Endothelial cell of hepatic sinusoid (primary cell): ENCODE measurements at regions not wholly inside any gene's neighbourhood (a gene's known extent, or its start where the extent isn't known, plus 50 kb on each side); places are given as distances from the start of the nearest gene placed in this dataset.
"Not testable (repeated sequence)": the region's sequence is repeated elsewhere in the genome, so short reads cannot be mapped to it uniquely, and the experiment has no call there.

Experiments used
- in situ Hi-C: cut with HindIII; loops from 2 replicates; pipeline ENCODE4 v1.10.0; 2017; ENCODE audit warnings: low sequenced_read_pairs

DNA sequence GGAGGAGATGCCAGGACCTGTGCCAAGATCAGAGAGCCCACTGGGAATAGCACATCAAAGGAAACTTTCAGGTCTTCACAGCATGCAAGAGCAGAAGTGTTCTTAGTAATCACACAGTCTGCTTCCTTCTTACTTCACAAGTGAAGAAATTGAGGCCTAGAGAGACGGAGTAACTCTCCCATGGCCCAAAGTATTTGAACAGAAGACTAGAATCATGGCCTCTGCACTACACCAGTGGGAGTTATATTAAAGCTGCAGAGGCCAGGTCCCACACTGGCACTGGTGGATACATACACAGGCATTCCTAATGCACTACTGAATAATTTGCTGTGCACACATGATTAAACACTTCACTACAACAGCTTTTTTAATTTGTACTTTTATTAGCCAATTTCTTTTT, 107.6 kb upstream of the RMP24 start:
- in situ Hi-C loops, result no loop called here

DNA sequence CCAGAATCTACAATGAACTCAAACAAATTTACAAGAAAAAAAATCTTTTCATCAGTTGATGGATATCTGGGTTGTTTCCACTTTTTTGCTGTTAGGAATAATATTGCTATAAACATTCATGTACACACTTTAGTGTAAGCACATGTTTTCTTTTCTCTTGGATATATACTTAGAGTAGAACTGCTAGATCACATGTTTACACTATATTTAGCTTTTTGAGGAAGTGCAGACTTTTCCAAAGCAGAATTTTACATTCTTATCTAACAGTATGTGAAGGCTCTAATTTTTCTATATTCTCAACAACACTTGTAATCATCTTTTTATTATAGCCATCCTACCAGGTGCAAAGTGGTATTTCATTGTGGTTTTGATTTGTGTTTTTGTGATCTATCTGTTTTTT, 103.6 kb upstream of the RMP24 start:
- in situ Hi-C loops, result no loop called here

DNA sequence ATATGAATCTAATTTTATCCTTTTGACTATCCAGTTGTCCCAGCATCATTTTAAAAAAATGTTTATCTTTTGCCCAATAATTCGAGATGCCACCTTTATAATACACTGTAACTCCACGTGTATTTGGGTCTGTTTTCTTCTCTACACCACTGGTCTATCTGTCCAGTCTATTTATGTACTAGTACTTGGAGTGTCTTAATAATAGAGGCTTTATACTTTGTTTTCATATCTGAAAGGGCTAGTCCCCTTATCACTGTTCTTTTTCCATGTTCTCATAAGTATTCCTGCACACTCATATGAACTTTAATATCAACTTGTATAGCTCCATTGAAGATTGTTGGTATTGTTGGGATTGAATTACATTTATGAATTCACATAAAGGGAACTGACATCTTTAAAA, 101.1 kb upstream of the RMP24 start:
- in situ Hi-C loops, result no loop called here

DNA sequence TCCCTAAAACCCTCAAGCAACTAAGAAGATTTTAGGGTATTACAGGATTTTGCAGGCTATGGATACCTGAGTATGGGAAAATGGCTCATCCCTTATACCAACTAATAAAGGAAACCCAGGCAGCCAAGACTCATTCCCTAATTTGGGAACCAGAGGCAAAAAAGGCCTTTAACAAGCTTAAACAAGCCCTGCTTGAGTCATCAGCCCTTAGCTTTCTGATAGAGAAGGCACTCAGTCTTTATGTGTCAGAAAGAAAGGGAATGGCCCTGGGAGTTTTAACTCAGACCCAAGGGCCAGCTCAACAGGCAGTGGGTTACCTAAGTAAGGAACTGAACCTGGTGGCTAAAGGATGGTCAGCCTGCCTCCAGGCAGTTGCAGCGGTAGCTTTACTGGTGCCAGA, 96.9 kb upstream of the RMP24 start:
- in situ Hi-C loops, result no loop called here

DNA sequence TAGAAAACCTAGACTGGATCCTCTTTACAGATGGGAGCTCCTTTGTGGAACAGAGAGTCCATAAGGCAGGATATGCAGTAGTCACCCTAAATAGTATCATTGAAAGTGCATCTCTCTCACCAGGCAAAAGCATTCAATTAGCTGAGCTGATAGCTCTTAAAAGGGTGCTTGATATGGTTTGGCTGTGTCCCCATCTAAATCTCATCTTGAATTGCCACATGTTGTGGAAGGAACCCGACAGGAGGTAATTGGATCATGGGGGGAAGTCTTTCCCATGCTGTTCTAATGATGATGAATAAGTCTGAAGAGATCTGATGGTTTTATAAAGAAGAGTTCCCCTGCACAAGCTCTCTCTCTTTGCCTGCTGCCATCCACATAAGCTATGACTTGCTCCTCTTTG, 96.2 kb upstream of the RMP24 start:
- in situ Hi-C loops, result no loop called here

DNA sequence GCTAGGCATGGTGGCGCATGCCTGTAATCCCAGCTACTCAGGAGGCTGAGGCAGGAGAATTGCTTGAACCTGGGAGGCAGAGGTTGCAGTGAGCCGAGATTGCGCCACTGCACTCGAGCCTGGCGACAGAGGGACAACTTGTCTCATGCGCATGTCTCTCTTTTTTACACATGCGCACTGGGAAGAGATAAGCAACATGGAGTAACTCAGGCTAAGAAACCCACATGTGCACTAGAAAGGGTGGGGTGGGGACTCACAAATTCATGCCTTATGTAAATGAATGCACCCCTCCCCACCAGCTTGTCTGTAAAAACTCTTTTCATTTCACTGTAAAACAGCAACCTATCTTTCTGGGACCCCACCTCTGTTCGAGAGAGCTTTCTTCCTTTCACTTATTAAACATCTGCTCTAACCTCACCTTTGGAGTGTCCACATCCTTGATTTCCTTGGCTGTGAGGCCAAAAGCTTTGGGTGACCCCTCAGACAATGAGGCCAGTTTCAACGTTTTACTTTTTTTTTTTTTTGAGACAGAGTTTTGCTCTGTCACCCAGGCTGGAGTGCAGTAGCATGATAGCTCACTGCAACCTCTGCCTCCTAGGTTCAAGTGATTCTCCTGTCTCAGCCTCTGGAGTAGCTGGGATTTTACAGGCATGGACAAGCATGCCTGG, 91.6 kb upstream of the RMP24 start:
- in situ Hi-C loops, result no loop called here

DNA sequence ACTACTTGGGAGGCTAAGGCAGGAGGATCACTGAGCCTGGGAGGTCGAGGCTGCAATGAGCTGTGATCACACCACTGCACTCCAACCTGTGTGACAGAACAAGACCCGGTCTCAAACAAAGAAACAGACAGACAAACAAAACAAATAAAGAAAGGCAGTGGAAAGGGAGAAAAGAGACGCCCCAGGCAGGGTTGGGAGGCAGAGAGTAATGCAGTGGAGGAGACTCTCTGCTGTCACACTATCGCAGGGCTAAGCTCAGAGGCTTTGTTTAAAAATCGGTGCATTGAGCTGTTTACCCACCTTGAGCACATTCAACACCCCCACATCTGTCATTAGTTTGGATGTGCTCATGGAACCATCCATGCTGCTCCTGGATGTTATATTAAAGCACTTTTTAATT, 84.2 kb upstream of the RMP24 start:
- in situ Hi-C loops, result no loop called here

DNA sequence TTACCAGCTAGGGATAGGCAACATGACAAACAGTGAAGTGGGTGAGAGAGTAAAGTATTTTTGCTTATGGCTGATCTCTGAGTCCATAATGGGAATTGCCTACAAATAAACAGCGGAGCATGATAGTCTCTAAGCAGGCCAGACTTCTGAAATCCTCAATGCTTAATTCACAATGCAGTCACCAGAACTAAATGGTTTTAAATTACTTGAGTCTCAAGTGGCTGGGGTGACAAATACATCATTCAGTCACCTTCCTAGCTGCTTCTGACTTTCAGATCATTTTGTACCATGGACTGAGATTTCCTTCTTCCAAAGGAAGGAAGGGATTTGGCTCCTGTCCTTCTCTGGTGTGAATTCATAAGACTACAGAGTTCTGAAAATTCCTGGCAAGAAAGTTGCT, 82.8 kb upstream of the RMP24 start:
- in situ Hi-C loops, result no loop called here

DNA sequence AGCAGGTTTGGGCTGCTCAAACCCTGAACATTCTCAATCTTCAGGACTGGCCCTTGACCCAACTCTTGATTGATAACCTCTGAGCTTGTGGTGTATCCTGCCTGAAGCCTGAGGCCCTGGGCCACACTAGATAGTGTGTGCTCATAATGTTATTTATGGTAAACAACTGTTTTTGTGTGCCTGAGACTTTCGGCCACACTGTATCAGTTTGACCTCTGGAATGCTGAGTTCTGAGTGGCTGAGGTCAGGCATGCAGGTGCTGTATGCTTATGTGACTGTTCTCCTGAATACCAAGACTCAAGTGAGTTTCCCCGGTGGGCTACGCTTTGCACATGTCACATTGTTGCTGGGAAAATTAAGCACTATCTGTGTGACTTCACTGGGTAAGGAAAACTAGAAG, 82.2 kb upstream of the RMP24 start:
- in situ Hi-C loops, result no loop called here

DNA sequence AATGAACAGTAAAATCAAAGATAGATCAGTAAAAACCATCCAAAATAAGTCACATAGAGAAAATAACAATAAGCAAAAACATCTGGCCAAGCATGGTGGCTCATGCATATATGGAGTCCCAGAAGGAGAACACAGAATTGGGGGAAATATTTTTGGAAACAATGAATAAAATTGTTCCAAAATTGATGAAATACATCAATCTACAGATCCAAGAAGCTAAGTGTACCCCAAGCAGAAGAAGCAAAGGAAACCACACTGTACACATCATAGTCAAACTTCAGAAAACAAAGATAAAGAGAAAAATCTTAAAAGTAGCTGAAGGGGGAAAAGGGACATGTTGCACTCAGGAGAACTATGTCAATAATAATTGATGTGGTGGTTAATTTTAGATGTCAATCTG, 80.4 kb upstream of the RMP24 start:
- in situ Hi-C loops, result no loop called here

DNA sequence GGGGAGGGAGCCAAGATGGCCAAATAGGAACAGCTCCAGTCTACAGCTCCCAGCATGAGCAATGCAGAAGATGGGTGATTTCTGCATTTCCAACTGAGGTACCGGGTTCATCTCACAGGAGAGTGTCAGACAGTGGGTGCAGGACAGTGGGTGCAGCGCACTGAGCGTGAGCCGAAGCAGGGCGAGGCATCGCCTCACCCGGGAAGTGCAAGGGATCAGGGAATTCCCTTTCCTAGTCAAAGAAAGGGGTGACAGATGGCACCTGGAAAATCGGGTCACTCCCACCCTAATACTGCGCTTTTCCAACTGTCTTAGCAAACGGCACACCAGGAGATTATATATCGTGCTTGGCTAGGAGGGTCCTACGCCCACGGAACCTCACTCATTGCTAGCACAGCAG, 75.0 kb upstream of the RMP24 start:
- in situ Hi-C loops, result not testable (repeated sequence)

DNA sequence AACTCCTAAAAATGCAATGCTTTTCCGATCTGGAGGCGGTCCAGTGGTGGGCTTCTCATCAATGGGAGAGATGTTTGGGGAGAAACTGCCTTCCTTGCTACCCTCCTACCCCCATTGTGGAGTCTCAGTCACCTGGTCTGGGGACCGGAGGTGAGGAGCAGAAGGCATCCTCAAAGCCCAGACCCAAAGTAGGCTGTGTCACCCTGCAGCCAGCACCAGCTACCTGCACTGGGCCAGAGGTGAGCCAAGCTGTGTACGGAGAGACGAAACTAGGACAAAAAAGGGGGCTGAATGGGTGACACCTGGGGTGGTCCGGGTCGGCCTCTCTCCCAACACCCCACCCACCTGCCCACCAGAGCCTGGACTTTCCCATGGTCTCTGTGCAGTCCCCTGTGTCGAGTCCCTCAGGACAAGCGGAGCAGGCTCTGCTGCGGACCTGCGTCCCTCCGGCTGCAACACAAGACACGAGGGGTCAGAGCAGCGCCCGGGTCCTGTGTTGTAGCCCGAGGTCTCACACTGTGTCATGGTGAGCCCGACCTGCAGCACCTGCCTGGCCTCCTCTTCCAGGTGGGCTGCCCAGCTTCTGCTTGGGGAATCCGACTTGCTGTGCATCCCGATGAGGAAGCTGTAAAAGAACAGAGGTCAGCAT, 68.0 kb upstream of the RMP24 start:
- in situ Hi-C loops, result loop anchor here (5.0 kb wide), 1 partner anchor 67 kb away; no protein-coding TSS in a partner anchor

DNA sequence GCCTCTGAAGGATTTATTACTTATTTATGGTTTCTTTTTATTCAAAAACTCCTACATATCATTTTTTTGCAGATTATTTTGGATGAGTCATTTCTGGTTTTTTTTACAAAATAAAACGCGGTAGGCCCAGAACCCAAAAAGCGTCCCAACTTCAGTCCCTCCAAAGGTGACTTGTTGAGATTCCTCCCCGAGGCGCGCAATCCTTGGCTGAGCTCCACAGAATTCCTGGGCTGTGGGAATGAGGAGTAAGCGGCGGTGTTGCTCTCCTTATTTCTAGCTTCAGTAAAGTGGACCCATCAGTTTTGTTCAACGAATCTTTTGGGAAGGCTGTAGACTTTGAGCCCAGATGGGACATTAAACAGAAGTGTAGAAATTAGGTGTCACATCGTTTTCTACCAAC, 67.0 kb upstream of the RMP24 start:
- in situ Hi-C loops, result loop anchor here (5.0 kb wide), 1 partner anchor 68 kb away; no protein-coding TSS in a partner anchor

DNA sequence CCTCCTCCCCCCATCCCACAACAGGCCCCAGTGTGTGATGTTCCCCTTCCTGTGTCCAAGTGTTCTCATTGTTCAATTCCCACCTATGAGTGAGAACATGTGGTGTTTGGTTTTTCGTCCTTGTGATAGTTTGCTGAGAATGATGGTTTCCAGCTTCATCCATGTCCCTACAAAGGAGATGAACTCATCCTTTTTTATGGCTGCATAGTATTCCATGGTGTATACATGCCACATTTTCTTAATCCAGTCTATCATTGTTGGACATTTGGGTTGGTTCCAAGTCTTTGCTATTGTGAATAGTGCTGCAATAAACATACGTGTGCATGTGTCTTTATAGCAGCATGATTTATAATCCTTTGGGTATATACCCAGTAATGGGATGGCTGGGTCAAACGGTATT, 66.2 kb upstream of the RMP24 start:
- in situ Hi-C loops, result loop anchor here (5.0 kb wide), 1 partner anchor 69 kb away; no protein-coding TSS in a partner anchor

DNA sequence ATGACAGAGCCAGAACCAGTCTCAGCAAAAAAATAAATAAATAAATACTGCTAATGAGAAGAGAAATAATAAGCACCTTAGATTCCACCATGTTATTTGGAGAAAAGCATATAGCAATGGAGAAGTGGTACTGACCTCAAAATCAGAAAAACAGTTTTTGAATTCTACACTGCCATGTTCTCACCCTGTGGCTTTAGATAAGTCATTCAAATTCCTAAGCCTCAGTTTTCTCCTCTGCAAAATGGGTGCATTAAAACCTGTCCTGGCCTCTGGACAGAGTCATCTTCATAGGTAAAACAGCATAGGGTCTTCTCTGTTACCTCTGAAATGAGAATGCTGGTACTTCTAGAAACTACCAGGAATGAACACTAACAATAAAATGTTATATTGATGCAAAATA, 62.2 kb upstream of the RMP24 start:
- in situ Hi-C loops, result no loop called here

DNA sequence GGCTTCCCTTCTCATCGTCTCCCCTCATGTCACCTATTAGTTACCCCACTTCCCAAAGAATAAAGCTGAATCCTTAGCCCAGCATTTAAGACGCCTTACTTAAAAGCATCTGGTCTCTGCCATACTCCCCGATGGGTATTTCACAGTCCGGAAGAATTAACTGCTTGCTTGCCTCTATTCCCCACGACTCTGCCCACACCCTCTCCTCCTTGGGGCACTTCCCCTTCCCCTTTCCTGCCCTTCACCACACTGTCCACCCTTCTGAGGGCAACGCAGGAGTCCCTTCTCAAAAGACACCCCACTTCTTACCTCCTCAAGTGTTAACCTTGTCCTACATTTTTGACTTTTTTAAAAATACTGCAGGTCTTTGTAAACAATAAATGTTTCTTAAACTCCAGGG, 60.1 kb upstream of the RMP24 start:
- in situ Hi-C loops, result no loop called here

DNA sequence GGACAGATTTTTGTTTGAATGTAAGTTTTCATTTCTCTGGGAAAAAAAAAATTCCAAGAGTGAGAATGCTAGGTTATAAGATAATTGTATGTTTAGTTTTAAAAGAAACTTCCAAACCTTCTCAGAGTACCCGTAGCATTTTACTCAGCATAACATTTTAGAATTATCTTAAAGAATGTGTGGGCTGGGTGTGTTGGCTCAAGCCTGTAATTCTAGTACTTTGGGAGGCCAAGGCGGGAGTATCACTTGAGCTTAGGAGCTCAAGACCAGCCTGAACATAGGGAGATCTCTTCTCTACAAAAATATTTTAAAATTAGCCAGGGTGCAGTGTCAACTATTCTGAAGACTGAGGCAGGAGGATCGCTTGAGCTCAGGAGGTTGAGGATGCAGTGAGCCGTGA, 57.4 kb upstream of the RMP24 start:
- in situ Hi-C loops, result no loop called here

DNA sequence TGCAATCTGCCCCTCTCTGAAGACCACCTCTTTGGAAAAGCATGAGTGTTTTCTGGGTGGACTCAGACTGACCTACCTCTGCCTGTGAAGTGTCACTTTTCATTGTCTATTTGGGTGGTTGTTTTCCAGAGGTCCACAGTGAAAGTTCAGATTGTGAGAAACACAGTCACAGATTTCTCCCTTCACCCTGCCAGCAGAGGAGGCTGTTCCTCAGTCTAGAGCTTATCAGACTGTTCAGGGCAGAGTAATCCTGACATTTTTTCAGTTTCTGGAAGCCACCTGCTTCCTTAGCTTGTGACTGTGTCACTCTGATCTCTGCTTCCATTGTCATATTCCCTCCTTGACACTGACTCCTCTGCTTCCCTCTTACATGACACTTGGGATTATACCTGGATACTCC, 55.4 kb upstream of the RMP24 start:
- in situ Hi-C loops, result no loop called here

DNA sequence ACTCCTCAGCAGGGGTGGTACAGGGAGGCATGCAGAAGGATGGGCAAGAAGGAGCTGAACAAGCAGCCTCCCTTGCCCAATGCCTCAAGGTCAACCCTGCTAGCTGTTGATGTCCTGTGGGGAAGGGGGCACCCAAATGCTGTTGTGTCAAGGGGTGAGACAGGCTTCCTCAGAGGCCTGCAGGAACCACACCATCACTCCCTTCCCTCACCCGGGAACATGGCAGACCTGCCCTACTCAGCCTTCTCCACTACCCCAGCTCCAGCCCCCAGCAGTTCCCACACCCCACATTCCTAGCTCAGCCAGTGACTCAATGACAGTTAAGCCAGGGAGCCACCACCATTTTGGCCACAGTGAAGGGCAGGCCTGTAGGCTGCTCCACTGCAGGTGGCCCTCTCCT, 53.9 kb upstream of the RMP24 start:
- in situ Hi-C loops, result no loop called here

DNA sequence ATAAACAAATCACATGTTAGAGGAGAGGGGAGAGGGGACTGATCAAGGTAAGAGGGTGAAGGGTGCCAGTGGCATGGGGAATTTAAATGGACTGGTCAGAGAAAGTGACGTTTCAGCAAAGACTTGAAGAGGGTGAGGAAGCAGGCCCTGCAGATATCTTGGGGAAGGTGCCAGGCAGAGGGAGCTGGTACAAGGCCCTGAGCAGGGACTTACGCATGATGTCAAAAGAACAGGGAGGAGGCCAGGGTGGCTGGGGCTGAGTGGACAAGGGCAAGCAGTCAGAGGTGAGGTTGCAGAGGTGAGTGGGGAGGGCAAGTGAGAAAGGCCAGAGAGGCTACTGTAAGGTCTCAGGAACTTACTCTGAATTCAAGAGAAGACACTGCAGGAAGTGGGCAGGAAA, 53.3 kb upstream of the RMP24 start:
- in situ Hi-C loops, result no loop called here

DNA sequence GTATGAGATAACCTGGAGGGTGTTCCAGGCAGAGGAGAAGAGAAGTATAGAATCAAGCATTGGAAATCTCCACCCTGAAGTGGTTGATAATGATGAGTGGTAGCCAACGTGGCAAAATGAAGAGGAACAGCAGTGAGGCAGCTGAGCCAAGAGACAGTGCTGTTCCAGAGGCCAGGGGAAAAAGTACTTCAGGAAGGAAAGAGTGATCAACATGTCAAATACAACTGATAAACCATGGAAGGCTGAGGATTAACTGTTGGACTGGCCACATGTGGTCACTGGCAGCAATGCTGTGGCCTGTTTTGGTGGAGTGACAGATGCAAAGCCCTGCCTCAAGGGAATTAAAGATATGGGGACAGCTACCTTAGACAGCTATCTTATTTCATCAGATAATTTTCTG, 51.9 kb upstream of the RMP24 start:
- in situ Hi-C loops, result no loop called here
